Activated CD8-positive, alpha-beta memory T cell treated with anti-CD3 and anti-CD28 coated beads, Interleukin-2, amount 50 U/mL, for 48 hours (primary cell): ENCODE measurements at regions not wholly inside any gene's neighbourhood (a gene's known extent, or its start where the extent isn't known, plus 50 kb on each side); places are given as distances from the start of the nearest gene placed in this dataset.

Experiments used
- DNase-seq: peaks from one replicate; pipeline ENCODE4 v3.0.0-alpha.2; 2020

DNA sequence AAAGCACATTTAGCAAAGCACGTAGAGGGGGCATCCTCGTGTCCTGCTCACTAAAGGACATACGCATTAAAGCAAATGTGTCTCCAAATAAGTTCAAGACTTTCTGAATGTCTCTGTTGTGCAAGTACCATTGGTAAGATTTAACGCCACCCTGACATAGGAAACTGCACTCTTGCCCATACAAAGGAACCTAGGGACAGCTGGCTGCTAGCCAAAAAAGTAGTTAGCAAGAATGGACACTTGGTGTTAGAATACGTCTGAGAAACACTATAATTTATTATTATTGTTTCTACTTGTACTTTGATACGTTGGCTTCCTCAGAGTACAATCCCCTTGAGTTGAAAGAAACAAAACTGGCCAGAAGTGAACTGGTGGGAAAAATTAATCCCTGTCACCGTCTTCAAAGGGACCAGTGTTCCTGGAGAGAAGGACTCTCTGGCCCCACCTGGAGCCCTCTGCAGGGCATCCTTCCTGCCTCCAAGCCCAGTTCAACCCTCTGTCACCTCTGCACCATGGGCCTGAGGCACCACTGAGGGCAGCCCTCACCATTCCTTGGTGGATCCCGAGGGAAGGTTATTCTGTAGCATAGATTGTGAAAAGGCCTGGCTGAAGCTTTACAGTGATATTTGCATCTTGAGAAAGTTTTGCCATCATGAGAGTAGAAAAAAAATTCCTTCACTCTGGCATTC is 51.4 kb upstream of the APCDD1 start:
- no peak for DNase-seq

DNA sequence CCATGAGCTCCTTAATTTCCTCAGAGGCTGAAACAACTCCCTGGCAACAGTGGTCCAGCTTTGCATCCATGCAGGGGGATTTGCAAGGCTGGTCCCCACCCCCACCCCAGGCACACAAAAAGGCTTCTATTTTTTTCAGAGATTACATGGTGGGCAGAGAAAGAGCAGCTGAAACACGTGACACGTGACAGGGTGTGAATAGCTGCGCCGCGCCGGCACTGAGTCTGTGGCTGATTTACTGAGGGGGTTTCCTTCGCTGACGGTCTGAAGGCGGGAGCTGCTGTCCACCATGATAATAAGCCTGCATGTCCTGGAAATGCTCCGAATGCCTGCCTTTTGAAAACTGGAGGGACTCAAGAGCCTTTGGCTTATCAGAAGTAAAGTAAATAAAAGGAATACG is 50.7 kb upstream of the APCDD1 start:
- DNase-seq = no peak

DNA sequence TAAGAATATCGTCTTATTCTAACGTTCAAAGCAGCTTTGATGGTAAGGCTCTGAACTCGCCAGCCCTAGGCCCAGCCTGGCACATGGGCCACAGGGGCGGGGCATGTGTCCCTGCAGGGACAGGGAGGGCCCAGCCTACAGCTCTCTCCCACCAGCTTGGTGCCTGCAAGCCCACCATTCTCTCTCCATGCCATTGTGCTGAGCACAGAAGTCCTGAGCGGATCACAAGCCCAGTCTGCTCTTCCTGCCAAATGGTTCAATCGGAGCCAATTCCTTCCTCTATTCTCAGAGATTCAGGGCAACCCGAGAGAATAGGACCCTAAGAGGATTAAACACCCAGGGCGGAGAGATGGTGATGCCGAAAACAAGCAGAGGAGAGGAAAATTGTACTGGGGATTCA is 50.3 kb upstream of the APCDD1 start:
- DNase-seq = no peak
